Hepatocyte (in vitro differentiated cells): ENCODE measurements at regions not wholly inside any gene's neighbourhood (a gene's known extent, or its start where the extent isn't known, plus 50 kb on each side); places are given as distances from the start of the nearest gene placed in this dataset.

ENCODE experiments used
- EZH2 ChIP-seq: fragments of 200-600 bp; sonication (generic); IDR thresholded peaks from 2 replicates; pipeline ENCODE4 v1.6.1; 2016; ENCODE audit warnings: antibody characterized with exemption, mild to moderate bottlenecking, borderline replicate concordance
- TF ChIP-seq, protein P1 (sequence below): fragments of 200-600 bp; sonication (generic); IDR thresholded peaks from 2 replicates; pipeline ENCODE4 v1.5.1; 2016; ENCODE audit warnings: antibody characterized with exemption, mild to moderate bottlenecking; ENCODE audit not compliant: poor library complexity

DNA sequence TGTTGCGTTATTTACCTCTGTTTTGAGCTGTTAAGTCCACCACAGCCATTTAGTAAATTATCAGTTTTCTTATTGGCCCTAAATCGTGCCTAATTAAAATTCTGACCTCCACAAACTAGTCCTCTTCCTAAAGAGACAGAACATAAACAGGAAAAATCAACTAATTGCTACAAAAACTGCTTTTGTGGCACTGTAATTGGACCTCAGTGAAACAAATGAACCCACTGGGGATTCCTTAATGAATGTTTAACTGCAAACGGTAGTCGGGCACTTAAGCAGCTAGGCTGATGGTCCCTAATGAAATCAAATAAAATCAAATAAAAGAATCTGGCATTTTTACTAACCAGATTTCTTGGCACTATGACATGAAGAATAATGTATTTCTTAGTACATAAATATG lies 513.4 kb upstream of the SLC35B3 start:
- TF ChIP-seq EZH2: no peak
- TF ChIP-seq, protein P1, sequence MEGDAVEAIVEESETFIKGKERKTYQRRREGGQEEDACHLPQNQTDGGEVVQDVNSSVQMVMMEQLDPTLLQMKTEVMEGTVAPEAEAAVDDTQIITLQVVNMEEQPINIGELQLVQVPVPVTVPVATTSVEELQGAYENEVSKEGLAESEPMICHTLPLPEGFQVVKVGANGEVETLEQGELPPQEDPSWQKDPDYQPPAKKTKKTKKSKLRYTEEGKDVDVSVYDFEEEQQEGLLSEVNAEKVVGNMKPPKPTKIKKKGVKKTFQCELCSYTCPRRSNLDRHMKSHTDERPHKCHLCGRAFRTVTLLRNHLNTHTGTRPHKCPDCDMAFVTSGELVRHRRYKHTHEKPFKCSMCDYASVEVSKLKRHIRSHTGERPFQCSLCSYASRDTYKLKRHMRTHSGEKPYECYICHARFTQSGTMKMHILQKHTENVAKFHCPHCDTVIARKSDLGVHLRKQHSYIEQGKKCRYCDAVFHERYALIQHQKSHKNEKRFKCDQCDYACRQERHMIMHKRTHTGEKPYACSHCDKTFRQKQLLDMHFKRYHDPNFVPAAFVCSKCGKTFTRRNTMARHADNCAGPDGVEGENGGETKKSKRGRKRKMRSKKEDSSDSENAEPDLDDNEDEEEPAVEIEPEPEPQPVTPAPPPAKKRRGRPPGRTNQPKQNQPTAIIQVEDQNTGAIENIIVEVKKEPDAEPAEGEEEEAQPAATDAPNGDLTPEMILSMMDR: no peak
